ENCODE measurements at regions not wholly inside any gene's neighbourhood (a gene's known extent, or its start where the extent isn't known, plus 50 kb on each side); places are given as distances from the start of the nearest gene placed in this dataset.

GRCh38 chr3:181470349-181470748 lies 241.4 kb upstream of the SOX2 start:
- no peak for TF ChIP-seq CTCF (IDR thresholded peaks at IDR 0.05; ENCODE audit: low read depth, low read length, poor library complexity, severe bottlenecking)
- TF ChIP-seq EZH2phosphoT487 (IDR thresholded peaks at IDR 0.05; ENCODE audit: borderline replicate concordance, low read length), result no peak
